ENCODE measurements at regions not wholly inside any gene's neighbourhood (a gene's known extent, or its start where the extent isn't known, plus 50 kb on each side); places are given as distances from the start of the nearest gene placed in this dataset.

GRCh38 chr20:7682916-7683315 is 257.3 kb downstream of the HAO1 start:
- no peak for TF ChIP-seq CTCF (conservative IDR thresholded peaks at IDR 0.05; ENCODE audit: low read length)
- TF ChIP-seq EZH2phosphoT487 (IDR thresholded peaks at IDR 0.05; ENCODE audit: borderline replicate concordance): no peak
